GM10248 (cell line): ENCODE measurements at regions not wholly inside any gene's neighbourhood (a gene's known extent, or its start where the extent isn't known, plus 50 kb on each side); places are given as distances from the start of the nearest gene placed in this dataset.

Experiments used
- CTCF ChIA-PET: fragments of 300-600 bp; sonication (Branson Sonifier 250); formaldehyde crosslinking; extraction: SDS; loops from one replicate; lab custom pipeline; 2021; ENCODE audit warnings: antibody characterized with exemption; lab: Yijun Ruan, JAX
- POLR2A ChIA-PET: fragments of 350-650 bp; sonication (Branson Sonifier 250); formaldehyde crosslinking; extraction: SDS; loops from one replicate; lab custom pipeline; 2020; ENCODE audit warnings: antibody characterized with exemption; lab: Yijun Ruan, JAX
- DNase-seq: peaks from one replicate; pipeline ENCODE4 v3.0.0; 2012; ENCODE audit errors: extremely low spot score
- CTCF ChIP-seq: IDR thresholded peaks from 2 replicates; pipeline ENCODE4 v1.5.1; 2012; ENCODE audit warnings: mild to moderate bottlenecking, low read depth; ENCODE audit errors: extremely low read depth, missing control alignments, control extremely low read depth

- DNase-seq, result no peak
- CTCF ChIA-PET, result no interaction called here
- POLR2A ChIA-PET, result no interaction called here
- no peak for TF ChIP-seq CTCF
Observed at GRCh38 chr9:126270556-126270955, 56.1 kb upstream of the MVB12B start.

GRCh38 chr9:126275386-126276001, 51.1 kb upstream of the MVB12B start:
- POLR2A ChIA-PET, result no interaction called here

GRCh38 chr9:126276056-126276728, 50.4 kb upstream of the MVB12B start:
- no peak for DNase-seq
- ChIA-PET POLR2A (no interaction called here), CTCF (interaction anchor here (1.0 to 3.0 kb wide), 3 partner anchors 12 to 225 kb away, joined by 3 to 6 read pairs (median 3); no protein-coding TSS in a partner anchor)
- TF ChIP-seq CTCF, result no peak

More at GRCh38 chr9:126275386-126276001, 51.1 kb upstream of the MVB12B start:
- no peak for TF ChIP-seq CTCF
- DNase-seq, result no peak
- CTCF ChIA-PET, result interaction anchor here (3.0 kb wide), 1 partner anchor 11 kb away, joined by 6 read pairs; no protein-coding TSS in a partner anchor
